Erythroblast (primary cell): ENCODE measurements at regions not wholly inside any gene's neighbourhood (a gene's known extent, or its start where the extent isn't known, plus 50 kb on each side); places are given as distances from the start of the nearest gene placed in this dataset.

Source experiments
- GATA1 ChIP-seq: IDR thresholded peaks from 2 replicates; pipeline ENCODE4 v1.6.1; 2011; ENCODE audit warnings: low read depth, mild to moderate bottlenecking, control low read depth, low read length, moderate library complexity
- POLR2A ChIP-seq: IDR thresholded peaks from 2 replicates; pipeline ENCODE4 v1.6.1; 2011; ENCODE audit warnings: mild to moderate bottlenecking, low read length

DNA sequence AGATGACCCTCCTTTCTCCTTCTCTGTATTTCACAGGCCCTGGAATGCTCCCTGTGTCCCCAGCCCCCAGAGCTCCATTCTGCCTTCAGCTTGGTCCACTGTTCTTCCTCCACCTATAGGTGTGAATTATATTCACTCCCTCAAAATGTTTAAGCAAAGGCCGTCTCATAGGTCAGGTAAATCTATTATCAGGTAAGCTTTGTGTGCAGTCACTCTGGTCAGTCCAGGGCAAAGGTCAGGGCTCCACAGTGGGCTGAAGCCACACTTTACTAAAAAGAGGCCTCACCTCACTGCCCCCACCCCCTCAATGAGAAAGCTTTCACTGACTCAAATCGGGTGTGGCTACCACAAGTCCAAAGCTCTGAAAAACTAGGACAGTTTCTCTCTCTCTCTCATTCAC is 65.9 kb downstream of the DNTTIP2 start:
- TF ChIP-seq POLR2A = no peak
- no peak for TF ChIP-seq GATA1
